ENCODE measurements at regions not wholly inside any gene's neighbourhood (a gene's known extent, or its start where the extent isn't known, plus 50 kb on each side); places are given as distances from the start of the nearest gene placed in this dataset.
"Not testable (repeated sequence)": the region's sequence is repeated elsewhere in the genome, so short reads cannot be mapped to it uniquely, and the experiment has no call there.

GRCh38 chr5:72654231-72654630 is 147.0 kb upstream of the ZNF366 start:
- intact Hi-C loops (cut with DNase I): no loop called here
- DNase-seq: peak in 4 of 10 donors; percentile 15 to 92 (median 40)

- no peak for DNase-seq
Measured at GRCh38 chr5:72653586-72653985, 146.4 kb upstream of the ZNF366 start.

GRCh38 chr5:72651779-72652178 is 144.6 kb upstream of the ZNF366 start:
- no peak for DNase-seq
- intact Hi-C loops (cut with DNase I): no loop called here

More at GRCh38 chr5:72653586-72653985, 146.4 kb upstream of the ZNF366 start:
- intact Hi-C loops (cut with DNase I): no loop called here

- intact Hi-C loops (cut with DNase I): no loop called here
- DNase-seq: no peak
Measured at GRCh38 chr5:72651109-72651508, 143.9 kb upstream of the ZNF366 start.

- DNase-seq: no peak
- intact Hi-C loops (cut with DNase I): no loop called here
Measured at GRCh38 chr5:72649449-72649848, 142.2 kb upstream of the ZNF366 start.

- intact Hi-C loops (cut with DNase I): no loop called here
- peak in 7 of 10 donors; percentile 44 to 91 (median 59) for DNase-seq
Measured at GRCh38 chr5:72648480-72648879, 141.3 kb upstream of the ZNF366 start.

GRCh38 chr5:72647806-72648205 is 140.6 kb upstream of the ZNF366 start:
- intact Hi-C loops (cut with DNase I): no loop called here
- no peak for DNase-seq

GRCh38 chr5:72646246-72646866 is 139.1 kb upstream of the ZNF366 start:
- no peak for DNase-seq
- intact Hi-C loops (cut with DNase I): no loop called here

- intact Hi-C loops (cut with DNase I): no loop called here
- no peak for DNase-seq
Measured at GRCh38 chr5:72645064-72645846, 138.0 kb upstream of the ZNF366 start.

GRCh38 chr5:72644296-72644695 is 137.1 kb upstream of the ZNF366 start:
- no peak for DNase-seq
- intact Hi-C loops (cut with DNase I): no loop called here

GRCh38 chr5:72641164-72641563 is 134.0 kb upstream of the ZNF366 start:
- no peak for DNase-seq
- intact Hi-C loops (cut with DNase I): no loop called here

- DNase-seq: no peak
- intact Hi-C loops (cut with DNase I): no loop called here
Measured at GRCh38 chr5:72637058-72637457, 129.8 kb upstream of the ZNF366 start.

- intact Hi-C loops (cut with DNase I); DNase-seq: not testable (repeated sequence)
Measured at GRCh38 chr5:72636565-72636964, 129.4 kb upstream of the ZNF366 start.

GRCh38 chr5:72634444-72634843 is 127.2 kb upstream of the ZNF366 start:
- intact Hi-C loops (cut with DNase I): no loop called here
- no peak for DNase-seq

- intact Hi-C loops (cut with DNase I): no loop called here
- peak in 5 of 10 donors; percentile 14 to 88 (median 42) for DNase-seq
Measured at GRCh38 chr5:72633649-72634048, 126.4 kb upstream of the ZNF366 start.

- DNase-seq: no peak
- intact Hi-C loops (cut with DNase I): no loop called here
Measured at GRCh38 chr5:72633041-72633445, 125.8 kb upstream of the ZNF366 start.

- no peak for DNase-seq
- intact Hi-C loops (cut with DNase I): no loop called here
Measured at GRCh38 chr5:72630721-72631120, 123.5 kb upstream of the ZNF366 start.

GRCh38 chr5:72630081-72630480 is 122.9 kb upstream of the ZNF366 start:
- peak in 2 of 10 donors; percentile 39 to 86 for DNase-seq
- intact Hi-C loops (cut with DNase I): no loop called here

GRCh38 chr5:72628771-72629371 is 121.7 kb upstream of the ZNF366 start:
- intact Hi-C loops (cut with DNase I): no loop called here
- no peak for DNase-seq

- intact Hi-C loops (cut with DNase I): no loop called here
- DNase-seq: no peak
Measured at GRCh38 chr5:72625332-72625731, 118.1 kb upstream of the ZNF366 start.

- intact Hi-C loops (cut with DNase I): no loop called here
- DNase-seq: peak in 8 of 10 donors; percentile 45 to 93 (median 48)
Measured at GRCh38 chr5:72624641-72625236, 117.5 kb upstream of the ZNF366 start.

All from posterior cingulate gyrus (tissue), 11 donors.